ENCODE measurements at regions not wholly inside any gene's neighbourhood (a gene's known extent, or its start where the extent isn't known, plus 50 kb on each side); places are given as distances from the start of the nearest gene placed in this dataset.

GRCh38 chr14:96980835-96981234 lies 183.7 kb downstream of the VRK1 start:
- no peak for TF ChIP-seq CTCF (IDR thresholded peaks at IDR 0.05; ENCODE audit: insufficient read depth, low read length, poor library complexity, severe bottlenecking)
- DNase-seq (ENCODE audit: extremely low read depth, insufficient read length): no peak
- Histone ChIP-seq H3K4me3 (replicated peaks; ENCODE audit: low read depth, low read length) (no peak overlapping the region), H3K36me3 (ENCODE audit: control insufficient read depth, insufficient read depth, low read length) (no peaks in the 10 kb centered on the region), H3K27me3 (replicated peaks; ENCODE audit: control insufficient read depth, insufficient read depth, low read length) (no peaks in the 10 kb centered on the region)

DNA sequence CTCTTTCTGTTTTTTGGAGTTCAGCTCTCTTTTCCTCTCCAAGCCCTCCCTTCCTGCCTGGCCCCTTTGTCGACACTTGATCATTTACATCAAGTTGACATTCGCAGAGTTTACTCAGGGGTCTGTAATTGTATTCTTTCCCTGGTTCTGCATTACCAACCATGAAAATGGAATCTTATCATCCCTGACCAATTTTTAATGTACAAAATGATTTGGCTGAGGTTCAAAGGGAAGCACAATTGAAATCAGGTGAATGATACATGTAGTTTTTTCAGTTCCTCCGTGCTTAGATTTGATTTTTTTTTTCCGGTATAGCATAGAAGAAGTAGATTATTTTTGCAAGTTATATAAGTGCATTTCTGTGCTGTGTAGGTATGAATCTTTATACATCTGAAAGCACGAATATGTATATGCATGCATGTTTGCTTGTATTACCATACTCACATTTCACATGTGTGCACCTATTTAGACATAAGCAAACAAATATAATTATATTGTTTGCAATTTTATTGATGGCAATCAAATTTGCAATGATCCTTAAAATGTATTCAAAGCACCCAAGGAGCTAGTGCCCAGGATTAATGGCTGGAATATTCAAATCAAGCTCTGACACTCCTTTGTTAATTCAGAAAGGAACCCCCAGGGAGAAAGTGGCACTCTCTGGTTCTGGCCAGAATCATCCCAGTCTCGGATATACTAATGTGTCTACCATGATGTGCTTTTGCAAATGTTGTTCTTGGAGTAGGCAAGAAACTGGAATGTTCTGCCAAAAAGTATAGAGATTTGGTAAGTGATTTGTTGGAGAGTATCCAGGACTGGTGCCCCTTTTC lies 189.3 kb downstream of the VRK1 start:
- TF ChIP-seq CTCF (IDR thresholded peaks at IDR 0.05; ENCODE audit: insufficient read depth, low read length, poor library complexity, severe bottlenecking): no peak
- DNase-seq (ENCODE audit: extremely low read depth, insufficient read length): no peak
- no peak overlapping the region for H3K4me3 ChIP-seq (replicated peaks; ENCODE audit: low read depth, low read length)
- H3K27me3 ChIP-seq (replicated peaks; ENCODE audit: control insufficient read depth, insufficient read depth, low read length): no peaks in the 10 kb centered on the region
- no peaks in the 10 kb centered on the region for H3K36me3 ChIP-seq (ENCODE audit: control insufficient read depth, insufficient read depth, low read length)

GRCh38 chr14:96987086-96987474 lies 189.9 kb downstream of the VRK1 start:
- Histone ChIP-seq H3K4me3 (replicated peaks; ENCODE audit: low read depth, low read length) (no peak overlapping the region), H3K36me3 (ENCODE audit: control insufficient read depth, insufficient read depth, low read length) (no peaks in the 10 kb centered on the region), H3K27me3 (replicated peaks; ENCODE audit: control insufficient read depth, insufficient read depth, low read length) (no peaks in the 10 kb centered on the region)
- TF ChIP-seq CTCF (IDR thresholded peaks at IDR 0.05; ENCODE audit: insufficient read depth, low read length, poor library complexity, severe bottlenecking): no peak
- DNase-seq (ENCODE audit: extremely low read depth, insufficient read length): no peak

DNA sequence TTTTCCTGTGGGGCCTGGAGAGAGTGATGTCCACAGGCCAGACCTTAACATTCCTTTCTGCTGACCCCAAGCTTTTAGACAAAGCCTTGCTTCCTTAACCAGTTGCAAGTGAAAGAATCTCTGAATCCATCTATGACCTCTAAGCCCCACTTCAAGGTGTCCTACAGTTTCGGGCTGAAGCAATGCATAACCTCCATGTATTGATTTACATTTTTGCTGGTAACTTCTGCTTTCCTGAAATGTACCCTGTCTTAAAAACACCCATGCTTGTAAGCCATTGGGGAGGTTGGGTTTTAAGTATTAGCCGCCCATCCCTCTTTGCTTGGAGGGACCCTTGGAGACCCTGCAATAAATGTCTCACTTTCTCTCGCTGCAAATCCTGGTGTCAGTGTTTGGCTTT lies 190.6 kb downstream of the VRK1 start:
- Histone ChIP-seq H3K27me3 (replicated peaks; ENCODE audit: control insufficient read depth, insufficient read depth, low read length) (no peaks in the 10 kb centered on the region), H3K4me3 (replicated peaks; ENCODE audit: low read depth, low read length) (no peak overlapping the region), H3K36me3 (ENCODE audit: control insufficient read depth, insufficient read depth, low read length) (no peaks in the 10 kb centered on the region)
- TF ChIP-seq CTCF (IDR thresholded peaks at IDR 0.05; ENCODE audit: insufficient read depth, low read length, poor library complexity, severe bottlenecking): no peak
- no peak for DNase-seq (ENCODE audit: extremely low read depth, insufficient read length)

- no peak overlapping the region for H3K4me3 ChIP-seq (replicated peaks; ENCODE audit: low read depth, low read length)
- no peak for TF ChIP-seq CTCF (IDR thresholded peaks at IDR 0.05; ENCODE audit: insufficient read depth, low read length, poor library complexity, severe bottlenecking)
- DNase-seq (ENCODE audit: extremely low read depth, insufficient read length): no peak
- no peaks in the 10 kb centered on the region for H3K36me3 ChIP-seq (ENCODE audit: control insufficient read depth, insufficient read depth, low read length)
- H3K27me3 ChIP-seq (replicated peaks; ENCODE audit: control insufficient read depth, insufficient read depth, low read length): no peaks in the 10 kb centered on the region
Observed at GRCh38 chr14:96989306-96989705, 192.1 kb downstream of the VRK1 start.

Data from GM06990 (cell line).